Umbilical cord (tissue), 1 donor: ENCODE measurements at regions not wholly inside any gene's neighbourhood (a gene's known extent, or its start where the extent isn't known, plus 50 kb on each side); places are given as distances from the start of the nearest gene placed in this dataset.
A peak's percentile ranks its signal among the peaks of the same experiment; 100 is the strongest.

ENCODE experiments used
- DNase-seq: peaks from one replicate; pipeline ENCODE4 v3.0.0-alpha.2; 2015; ENCODE audit warnings: low spot score

- DNase-seq: no peak
These were observed 105.6 kb upstream of the STK17B start for GRCh38 chr2:196277002-196277401.

GRCh38 chr2:196278491-196278911 lies 107.1 kb upstream of the STK17B start:
- no peak for DNase-seq

GRCh38 chr2:196279541-196279940 lies 108.2 kb upstream of the STK17B start:
- DNase-seq: no peak

- DNase-seq: no peak
These were observed 112.9 kb upstream of the STK17B start for GRCh38 chr2:196284144-196284844.

- no peak for DNase-seq
These were observed 113.6 kb upstream of the STK17B start for GRCh38 chr2:196284866-196285557.

GRCh38 chr2:196286821-196287220 lies 115.4 kb upstream of the STK17B start:
- no peak for DNase-seq

- DNase-seq: no peak
These were observed 116.1 kb upstream of the STK17B start for GRCh38 chr2:196287523-196287922.

GRCh38 chr2:196288006-196288538 lies 116.7 kb upstream of the STK17B start:
- DNase-seq: no peak

GRCh38 chr2:196289000-196289399 lies 117.6 kb upstream of the STK17B start:
- DNase-seq: no peak

GRCh38 chr2:196290136-196290535 lies 118.8 kb upstream of the STK17B start:
- no peak for DNase-seq

GRCh38 chr2:196290569-196290968 lies 119.2 kb upstream of the STK17B start:
- no peak for DNase-seq

GRCh38 chr2:196291426-196291825 lies 120.0 kb upstream of the STK17B start:
- DNase-seq: no peak

GRCh38 chr2:196291873-196292800 lies 120.8 kb upstream of the STK17B start:
- no peak for DNase-seq

- DNase-seq: peak; percentile 82
These were observed 122.6 kb upstream of the STK17B start for GRCh38 chr2:196293751-196294515.

GRCh38 chr2:196294516-196294909 lies 123.1 kb upstream of the STK17B start:
- DNase-seq: no peak

GRCh38 chr2:196295005-196295404 lies 123.6 kb upstream of the STK17B start:
- DNase-seq: no peak

GRCh38 chr2:196298106-196298723 lies 126.8 kb upstream of the STK17B start:
- DNase-seq: peak; percentile 45

GRCh38 chr2:196307775-196308305 lies 136.5 kb upstream of the STK17B start:
- no peak for DNase-seq

GRCh38 chr2:196309691-196310090 lies 138.3 kb upstream of the STK17B start:
- no peak for DNase-seq

- no peak for DNase-seq
These were observed 142.8 kb upstream of the STK17B start for GRCh38 chr2:196314157-196314556.
